ENCODE measurements at regions not wholly inside any gene's neighbourhood (a gene's known extent, or its start where the extent isn't known, plus 50 kb on each side); places are given as distances from the start of the nearest gene placed in this dataset.
A peak's percentile ranks its signal among the peaks of the same experiment; 100 is the strongest.
"Not testable (repeated sequence)": the region's sequence is repeated elsewhere in the genome, so short reads cannot be mapped to it uniquely, and the experiment has no call there.

DNA sequence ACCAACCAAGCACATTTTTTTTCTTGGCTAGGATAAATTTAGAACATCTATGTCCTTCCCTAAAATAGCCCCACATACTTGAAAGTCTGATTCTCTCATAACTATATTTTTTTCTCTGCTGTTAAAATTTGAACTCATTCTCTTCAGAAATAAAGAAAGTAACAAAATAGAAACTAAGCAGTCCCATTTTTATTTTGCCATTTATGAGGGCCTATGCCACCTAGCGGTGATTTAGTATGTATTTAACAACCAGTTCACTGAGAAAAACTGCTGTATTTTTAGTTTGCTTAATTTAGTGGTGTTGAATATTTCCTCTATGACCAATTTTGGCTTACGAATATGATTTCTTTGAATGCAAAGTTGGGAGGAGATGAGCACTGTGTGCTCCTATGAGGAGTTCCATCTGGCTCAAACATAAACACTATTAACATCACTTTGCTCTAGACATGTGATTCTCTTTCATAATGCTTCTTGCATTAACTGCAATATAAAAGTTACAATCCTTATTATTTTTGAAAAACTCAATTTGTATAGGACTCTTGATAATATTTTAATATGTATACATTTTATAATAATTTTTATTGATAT, 116.6 kb downstream of the SYT15B start:
- DNase-seq (ENCODE audit: extremely low read depth in 1 of 2, low read depth in 1 of 2): peak in 1 of 2 donors; percentile 4

DNA sequence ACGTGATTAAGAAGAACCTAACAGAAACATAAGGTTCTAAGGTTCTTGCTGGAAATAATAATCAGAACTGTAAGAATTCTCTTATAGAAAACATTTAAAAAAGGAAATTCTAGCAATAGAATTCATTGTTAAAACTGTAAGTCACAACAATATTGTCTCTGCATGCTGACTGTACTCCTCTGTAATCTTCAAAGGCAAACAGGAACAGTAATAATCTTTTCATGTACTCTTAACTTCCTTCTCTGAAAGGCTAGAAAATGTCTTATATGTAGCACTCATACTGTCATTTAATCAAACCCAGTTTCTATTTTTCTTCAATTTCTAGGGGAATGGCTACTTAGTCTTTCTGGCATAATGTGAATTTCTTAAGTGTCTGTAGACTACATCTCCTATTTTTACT, 103.5 kb upstream of the AGAP9 start:
- not testable (repeated sequence) for DNase-seq (ENCODE audit: extremely low read depth in 1 of 2, low read depth in 1 of 2)

DNA sequence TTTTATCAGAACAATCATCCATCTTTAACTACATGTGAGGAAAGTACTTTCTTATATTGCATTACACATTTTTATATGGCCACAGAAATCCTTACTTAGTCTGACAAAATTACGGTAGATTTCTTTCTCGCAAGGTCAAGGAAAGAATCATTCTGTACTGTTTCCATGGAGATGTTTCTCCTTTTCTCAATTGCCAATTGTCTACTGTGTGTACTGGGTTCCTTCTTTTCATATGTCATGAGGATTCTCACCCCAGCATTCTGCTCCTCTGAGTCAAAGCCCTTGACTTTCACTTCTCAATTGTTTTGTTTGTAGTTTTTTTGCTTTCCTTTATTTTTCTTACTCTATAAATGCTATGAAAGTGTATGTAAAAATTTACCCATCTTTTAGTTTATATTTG, 99.3 kb upstream of the AGAP9 start:
- not testable (repeated sequence) for DNase-seq (ENCODE audit: extremely low read depth in 1 of 2, low read depth in 1 of 2)

- DNase-seq (ENCODE audit: extremely low read depth in 1 of 2, low read depth in 1 of 2): not testable (repeated sequence)
Observed at GRCh38 chr10:47619300-47620012, 96.0 kb upstream of the AGAP9 start.

DNA sequence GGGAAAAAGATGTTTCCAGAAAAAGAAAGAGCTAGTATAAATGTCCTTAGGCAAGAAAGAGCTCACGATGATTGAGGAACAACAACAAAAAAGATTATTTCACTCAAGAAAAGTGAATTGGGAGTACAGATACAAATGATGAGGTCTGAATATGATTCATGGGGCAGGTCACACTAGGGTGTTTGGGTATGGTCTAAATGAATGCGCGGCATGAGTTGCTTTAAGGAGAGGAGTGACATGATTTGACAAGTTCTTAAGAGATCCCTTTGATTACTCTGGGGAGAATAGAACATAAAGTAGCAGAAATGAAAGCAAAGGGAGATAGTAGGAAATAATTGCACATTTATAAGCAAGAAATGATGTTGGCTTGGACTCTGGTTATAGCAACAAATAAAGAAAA, 85.9 kb upstream of the AGAP9 start:
- DNase-seq (ENCODE audit: extremely low read depth in 1 of 2, low read depth in 1 of 2): not testable (repeated sequence)

DNA sequence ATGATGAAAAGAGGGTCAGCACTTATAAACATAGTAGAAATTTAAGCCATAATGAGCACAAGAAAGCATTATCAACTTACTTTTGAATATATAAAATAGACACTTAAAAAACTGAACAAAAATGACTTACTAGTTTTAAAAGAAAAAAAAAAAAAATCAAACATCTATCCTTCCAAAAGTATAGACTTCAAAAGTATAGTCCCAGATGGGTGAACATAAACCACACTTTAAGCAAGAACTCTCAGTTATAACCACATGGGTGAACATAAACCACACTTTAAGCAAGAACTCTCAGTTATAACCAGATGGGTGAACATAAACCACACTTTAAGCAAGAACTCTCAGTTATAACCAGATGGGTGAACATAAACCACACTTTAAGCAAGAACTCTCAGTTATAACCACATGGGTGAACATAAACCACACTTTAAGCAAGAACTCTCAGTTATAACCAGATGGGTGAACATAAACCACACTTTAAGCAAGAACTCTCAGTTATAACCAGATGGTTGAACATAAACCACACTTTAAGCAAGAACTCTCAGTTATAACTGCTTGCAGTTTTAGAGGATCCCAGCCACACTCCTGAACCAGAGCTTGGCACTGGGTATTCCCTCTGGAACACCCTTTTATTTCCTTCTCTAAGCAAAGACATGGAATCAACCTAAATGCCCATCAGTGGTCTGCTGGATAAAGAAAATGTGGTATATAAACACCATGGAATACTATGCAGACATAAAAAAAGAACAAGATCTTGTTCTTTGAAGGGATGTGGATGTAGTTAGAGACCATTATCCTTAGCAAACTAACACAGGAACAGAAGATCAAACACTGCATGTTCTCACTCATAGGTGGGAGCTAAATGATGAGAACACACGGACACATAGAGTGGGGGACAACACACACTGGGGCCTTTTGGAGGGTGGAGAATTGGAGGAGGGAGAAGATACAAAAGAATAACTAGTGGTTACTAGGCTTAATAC, 82.6 kb upstream of the AGAP9 start:
- DNase-seq (ENCODE audit: extremely low read depth in 1 of 2, low read depth in 1 of 2): not testable (repeated sequence)

- not testable (repeated sequence) for DNase-seq (ENCODE audit: extremely low read depth in 1 of 2, low read depth in 1 of 2)
Observed at GRCh38 chr10:47600604-47601003, 77.2 kb upstream of the AGAP9 start.

DNA sequence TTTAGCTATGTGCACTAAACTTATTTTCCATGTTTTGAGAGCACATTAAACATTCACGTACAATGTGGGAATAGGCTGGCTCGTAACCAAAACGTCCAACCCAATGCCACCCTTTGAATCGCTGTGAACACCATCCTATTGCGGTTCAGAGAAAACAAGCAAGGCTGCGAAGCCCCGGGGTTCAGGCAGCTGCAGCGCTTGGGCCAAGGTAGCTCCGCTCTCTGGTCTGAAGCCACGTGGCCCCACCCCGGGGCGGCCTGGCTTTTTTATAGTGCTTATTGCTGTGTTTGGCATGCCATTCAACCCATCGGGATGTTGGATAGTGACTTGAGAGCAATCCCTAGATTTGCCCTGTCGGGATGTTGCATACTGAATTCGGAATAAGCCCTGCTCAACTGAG, 76.7 kb upstream of the AGAP9 start:
- not testable (repeated sequence) for DNase-seq (ENCODE audit: extremely low read depth in 1 of 2, low read depth in 1 of 2)

DNA sequence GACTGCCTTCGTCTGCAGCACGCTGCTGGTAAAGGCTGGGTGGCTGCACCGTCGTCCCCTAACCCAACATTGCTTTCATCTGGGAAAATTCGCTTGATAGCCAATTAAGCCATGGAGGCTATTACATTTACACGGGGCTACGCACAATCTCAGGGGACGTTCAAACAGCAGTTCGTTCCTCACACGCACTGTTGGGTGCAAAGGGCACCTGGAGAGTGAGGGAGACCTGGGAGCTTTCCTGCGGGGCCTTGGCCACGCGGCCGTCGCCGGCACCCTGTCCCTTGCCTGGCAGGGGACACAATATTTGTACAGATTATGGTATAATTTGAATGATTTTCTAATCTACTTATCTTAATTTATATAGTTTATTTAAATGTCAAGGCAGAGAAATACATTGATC, 76.2 kb upstream of the AGAP9 start:
- DNase-seq (ENCODE audit: extremely low read depth in 1 of 2, low read depth in 1 of 2): not testable (repeated sequence)

- not testable (repeated sequence) for DNase-seq (ENCODE audit: extremely low read depth in 1 of 2, low read depth in 1 of 2)
Observed at GRCh38 chr10:47593805-47594204, 70.4 kb upstream of the AGAP9 start.

GRCh38 chr10:47593129-47593528, 69.7 kb upstream of the AGAP9 start:
- DNase-seq (ENCODE audit: extremely low read depth in 1 of 2, low read depth in 1 of 2): not testable (repeated sequence)

DNA sequence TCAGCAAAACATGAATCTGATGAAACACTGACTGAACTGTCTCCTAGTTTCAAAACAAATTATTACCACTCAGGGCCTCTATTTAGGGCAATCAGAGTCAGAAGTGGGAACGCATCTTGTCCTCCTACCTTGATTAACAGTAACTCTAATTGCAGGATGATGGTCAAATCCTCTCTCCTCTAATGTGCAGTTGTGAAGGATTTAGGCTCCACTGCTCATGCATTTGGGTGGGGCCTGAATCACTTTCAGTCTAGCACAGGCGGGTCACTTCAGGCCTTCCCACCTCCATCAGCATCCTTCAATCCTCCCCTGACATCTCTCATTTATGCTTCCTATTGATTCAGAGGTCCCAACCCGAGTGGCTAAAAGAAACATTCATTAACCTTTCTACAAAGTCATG, 67.5 kb upstream of the AGAP9 start:
- not testable (repeated sequence) for DNase-seq (ENCODE audit: extremely low read depth in 1 of 2, low read depth in 1 of 2)

DNA sequence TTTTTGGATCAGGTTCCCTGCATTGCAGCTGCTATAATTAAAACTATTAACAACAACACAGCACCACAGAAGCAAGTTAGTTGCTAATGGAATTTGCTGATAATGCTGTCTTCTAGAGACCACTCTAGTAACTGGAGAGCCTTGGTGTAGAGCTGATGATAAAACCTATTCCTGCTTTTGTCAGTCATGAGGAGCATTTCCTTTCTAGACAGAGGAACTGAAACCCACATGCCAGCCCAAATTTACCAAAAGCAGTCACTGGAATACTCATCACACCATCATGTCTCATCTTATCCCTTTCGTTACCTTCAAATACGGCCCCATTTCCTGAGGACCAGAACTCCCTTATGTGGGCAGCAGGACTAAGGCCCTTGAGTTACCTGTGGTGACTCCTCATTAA, 67.1 kb upstream of the AGAP9 start:
- DNase-seq (ENCODE audit: extremely low read depth in 1 of 2, low read depth in 1 of 2): not testable (repeated sequence)

- not testable (repeated sequence) for DNase-seq (ENCODE audit: extremely low read depth in 1 of 2, low read depth in 1 of 2)
Observed at GRCh38 chr10:47582051-47582450, 58.6 kb upstream of the AGAP9 start.

GRCh38 chr10:47580063-47580462, 56.6 kb upstream of the AGAP9 start:
- not testable (repeated sequence) for DNase-seq (ENCODE audit: extremely low read depth in 1 of 2, low read depth in 1 of 2)

- DNase-seq (ENCODE audit: extremely low read depth in 1 of 2, low read depth in 1 of 2): not testable (repeated sequence)
Observed at GRCh38 chr10:47578547-47578946, 55.1 kb upstream of the AGAP9 start.

Measured in stimulated activated CD8-positive, alpha-beta memory T cell treated with anti-CD3 and anti-CD28 coated beads, Interleukin-7, amount 100 ng/mL, for 48 hours (primary cell).